GM18873 (cell line): ENCODE measurements at regions not wholly inside any gene's neighbourhood (a gene's known extent, or its start where the extent isn't known, plus 50 kb on each side); places are given as distances from the start of the nearest gene placed in this dataset.

Source experiments
- ATAC-seq: cut with Tn5 transposase; IDR thresholded peaks from one replicate; pipeline ENCODE4 v1.9.1; 2021; ENCODE audit warnings: mild to moderate bottlenecking, moderate library complexity, moderate number of reproducible peaks; ENCODE audit not compliant: unreplicated experiment, low FRiP score

GRCh38 chr20:24891546-24892393, 57.3 kb upstream of the CST7 start:
- no peak for ATAC-seq

- no peak for ATAC-seq
Observed at GRCh38 chr20:24892522-24892921, 56.5 kb upstream of the CST7 start.

- no peak for ATAC-seq
Observed at GRCh38 chr20:24892931-24893330, 56.1 kb upstream of the CST7 start.

GRCh38 chr20:24894488-24894887, 54.6 kb upstream of the CST7 start:
- no peak for ATAC-seq

- ATAC-seq, result no peak
Observed at GRCh38 chr20:24894967-24895366, 54.1 kb upstream of the CST7 start.

GRCh38 chr20:24895431-24895830, 53.6 kb upstream of the CST7 start:
- no peak for ATAC-seq

GRCh38 chr20:24895898-24896658, 53.0 kb upstream of the CST7 start:
- no peak for ATAC-seq

GRCh38 chr20:24896984-24897383, 52.1 kb upstream of the CST7 start:
- ATAC-seq, result no peak

GRCh38 chr20:24897974-24898373, 51.1 kb upstream of the CST7 start:
- ATAC-seq, result no peak

GRCh38 chr20:24899153-24899552, 49.9 kb upstream of the CST7 start:
- ATAC-seq, result no peak
